ENCODE measurements at regions not wholly inside any gene's neighbourhood (a gene's known extent, or its start where the extent isn't known, plus 50 kb on each side); places are given as distances from the start of the nearest gene placed in this dataset.

DNA sequence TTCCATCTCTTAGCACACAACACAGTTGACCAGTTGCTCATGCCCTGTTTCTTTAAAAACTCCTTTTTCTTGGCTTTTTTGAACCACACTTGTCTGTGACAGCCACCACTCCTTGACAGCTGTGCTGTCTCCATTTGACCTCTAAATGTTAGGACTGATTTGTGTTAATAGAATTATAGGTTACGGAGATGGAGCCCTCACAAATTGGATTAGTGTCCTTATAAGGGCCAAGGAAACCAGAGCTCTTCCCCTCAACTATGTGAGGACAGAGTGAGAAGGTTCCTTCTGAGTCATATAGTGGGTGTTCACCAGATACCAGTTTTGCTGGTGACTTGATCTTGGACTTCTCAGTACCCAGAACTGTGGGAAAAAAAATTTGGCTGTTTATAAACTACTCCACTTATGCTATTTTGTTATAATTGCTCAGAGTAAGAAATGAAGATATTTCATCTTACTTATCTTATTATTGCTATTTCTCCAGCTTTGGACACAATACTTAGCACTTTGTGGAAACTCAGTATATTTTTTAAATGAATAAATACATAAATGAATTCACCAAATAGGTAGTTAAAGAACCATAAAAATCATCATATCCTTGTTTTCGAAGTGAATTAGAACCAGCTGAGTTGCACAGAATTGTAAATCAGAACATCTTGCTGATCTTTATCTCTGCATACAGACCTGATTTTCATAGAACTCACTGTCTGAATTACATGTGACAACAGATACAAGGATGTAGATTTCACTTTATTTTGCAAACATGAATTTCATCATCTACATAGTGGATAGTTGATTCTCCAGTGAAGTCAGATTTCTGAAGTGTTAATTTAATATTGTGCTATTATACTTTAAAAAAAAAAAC lies 598.5 kb upstream of the IRAK1BP1 start:
- intact Hi-C loops (cut with DNase I; ENCODE audit: low total_unique reads): no loop called here
- no peak for TF ChIP-seq POLR2A (IDR thresholded peaks at IDR 0.05)
- TF ChIP-seq, protein P1, sequence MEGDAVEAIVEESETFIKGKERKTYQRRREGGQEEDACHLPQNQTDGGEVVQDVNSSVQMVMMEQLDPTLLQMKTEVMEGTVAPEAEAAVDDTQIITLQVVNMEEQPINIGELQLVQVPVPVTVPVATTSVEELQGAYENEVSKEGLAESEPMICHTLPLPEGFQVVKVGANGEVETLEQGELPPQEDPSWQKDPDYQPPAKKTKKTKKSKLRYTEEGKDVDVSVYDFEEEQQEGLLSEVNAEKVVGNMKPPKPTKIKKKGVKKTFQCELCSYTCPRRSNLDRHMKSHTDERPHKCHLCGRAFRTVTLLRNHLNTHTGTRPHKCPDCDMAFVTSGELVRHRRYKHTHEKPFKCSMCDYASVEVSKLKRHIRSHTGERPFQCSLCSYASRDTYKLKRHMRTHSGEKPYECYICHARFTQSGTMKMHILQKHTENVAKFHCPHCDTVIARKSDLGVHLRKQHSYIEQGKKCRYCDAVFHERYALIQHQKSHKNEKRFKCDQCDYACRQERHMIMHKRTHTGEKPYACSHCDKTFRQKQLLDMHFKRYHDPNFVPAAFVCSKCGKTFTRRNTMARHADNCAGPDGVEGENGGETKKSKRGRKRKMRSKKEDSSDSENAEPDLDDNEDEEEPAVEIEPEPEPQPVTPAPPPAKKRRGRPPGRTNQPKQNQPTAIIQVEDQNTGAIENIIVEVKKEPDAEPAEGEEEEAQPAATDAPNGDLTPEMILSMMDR (IDR thresholded peaks at IDR 0.05): no peak
- no peak for TF ChIP-seq POLR2AphosphoS5 (IDR thresholded peaks at IDR 0.05)
- Histone ChIP-seq H3K27ac (no peak overlapping the region), H3K4me3 (no peak overlapping the region), H3K9me3 (no peaks in the 10 kb centered on the region), H3K36me3 (no peaks in the 10 kb centered on the region), H3K27me3 (no peaks in the 10 kb centered on the region), H3K4me1 (no peaks in the 10 kb centered on the region)
- DNase-seq (ENCODE audit: low spot score in 2 of 2): no peak

DNA sequence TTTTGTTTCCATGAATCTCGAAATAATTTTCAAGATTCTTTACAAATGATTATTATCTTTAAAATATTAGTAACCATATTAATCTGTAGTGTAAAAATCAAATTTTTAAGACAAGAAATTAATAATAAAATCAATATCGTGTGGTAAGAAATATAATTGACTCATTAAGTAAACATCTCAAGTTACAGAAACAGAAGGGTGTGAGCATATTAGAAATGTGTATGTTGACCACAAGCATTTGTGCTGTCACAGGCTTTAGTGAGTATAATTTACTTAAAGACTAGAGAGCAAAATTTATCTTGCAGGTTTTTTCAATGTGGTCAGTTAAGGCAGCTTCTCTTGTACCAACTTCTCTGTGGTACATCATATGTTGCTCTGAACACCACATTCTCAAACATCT lies 566.5 kb upstream of the IRAK1BP1 start:
- H3K27ac ChIP-seq: no peak overlapping the region
- no peaks in the 10 kb centered on the region for H3K9me3 ChIP-seq
- no peak for DNase-seq (ENCODE audit: low spot score in 2 of 2)
- no peak overlapping the region for H3K4me3 ChIP-seq
- no peaks in the 10 kb centered on the region for H3K27me3 ChIP-seq
- H3K36me3 ChIP-seq: no peaks in the 10 kb centered on the region
- H3K4me1 ChIP-seq: no peaks in the 10 kb centered on the region
- intact Hi-C loops (cut with DNase I; ENCODE audit: low total_unique reads): no loop called here
- TF ChIP-seq, protein P1 (IDR thresholded peaks at IDR 0.05): no peak
- no peak for TF ChIP-seq POLR2A (IDR thresholded peaks at IDR 0.05)
- no peak for TF ChIP-seq POLR2AphosphoS5 (IDR thresholded peaks at IDR 0.05)

DNA sequence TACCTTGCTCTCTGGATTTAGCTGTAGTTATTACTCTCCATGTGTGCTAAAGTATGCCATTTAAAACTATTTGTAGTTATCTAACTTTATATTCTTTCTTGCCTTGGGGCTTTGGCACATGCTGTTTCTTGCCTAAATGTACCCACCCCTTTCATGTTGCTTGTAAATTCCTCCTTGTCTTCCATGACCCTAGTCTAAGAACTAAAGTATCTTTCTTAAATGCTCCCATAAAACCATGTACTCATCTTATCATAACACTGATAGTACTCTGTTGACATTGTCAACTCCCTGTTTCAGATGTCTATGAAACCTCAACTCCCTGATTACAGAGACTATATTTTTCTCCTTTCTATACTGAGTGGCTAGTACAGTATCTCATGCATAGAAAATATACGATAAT lies 564.9 kb upstream of the IRAK1BP1 start:
- no peak overlapping the region for H3K27ac ChIP-seq
- DNase-seq (ENCODE audit: low spot score in 2 of 2): no peak
- intact Hi-C loops (cut with DNase I; ENCODE audit: low total_unique reads): no loop called here

DNA sequence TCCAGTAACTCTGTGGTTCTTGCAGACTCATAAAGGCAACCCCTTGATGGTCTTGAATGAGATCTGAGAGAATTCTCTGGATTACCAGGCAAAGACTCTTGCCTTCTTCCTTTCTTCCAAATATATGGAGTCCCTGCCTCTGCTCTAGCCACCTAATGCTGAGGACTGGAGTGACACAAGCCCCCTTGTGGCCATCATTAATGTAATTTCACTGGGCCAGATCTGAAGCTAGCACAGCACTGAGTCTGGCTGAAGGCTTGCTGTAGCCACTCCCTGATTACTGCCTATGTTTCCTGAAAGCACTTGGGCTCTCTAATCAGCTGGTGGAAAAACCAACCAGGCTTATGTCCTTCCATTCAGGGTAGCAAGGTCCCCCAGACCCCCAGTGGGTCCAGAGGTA lies 559.3 kb upstream of the IRAK1BP1 start:
- H3K4me3 ChIP-seq: no peak overlapping the region
- H3K4me1 ChIP-seq: no peaks in the 10 kb centered on the region
- no peaks in the 10 kb centered on the region for H3K27me3 ChIP-seq
- no peaks in the 10 kb centered on the region for H3K36me3 ChIP-seq
- no peaks in the 10 kb centered on the region for H3K9me3 ChIP-seq
- TF ChIP-seq POLR2A (IDR thresholded peaks at IDR 0.05) (no peak), POLR2AphosphoS5 (IDR thresholded peaks at IDR 0.05) (no peak)
- TF ChIP-seq, protein P1 (IDR thresholded peaks at IDR 0.05): no peak
- no peak overlapping the region for H3K27ac ChIP-seq
- intact Hi-C loops (cut with DNase I; ENCODE audit: low total_unique reads): no loop called here
- DNase-seq (ENCODE audit: low spot score in 2 of 2): no peak

More for the DNA sequence above, 564.9 kb upstream of the IRAK1BP1 start:
- H3K36me3 ChIP-seq: no peaks in the 10 kb centered on the region
- H3K4me3 ChIP-seq: no peak overlapping the region
- H3K4me1 ChIP-seq: no peaks in the 10 kb centered on the region
- H3K9me3 ChIP-seq: no peaks in the 10 kb centered on the region
- TF ChIP-seq POLR2A (IDR thresholded peaks at IDR 0.05): no peak
- H3K27me3 ChIP-seq: no peaks in the 10 kb centered on the region

DNA sequence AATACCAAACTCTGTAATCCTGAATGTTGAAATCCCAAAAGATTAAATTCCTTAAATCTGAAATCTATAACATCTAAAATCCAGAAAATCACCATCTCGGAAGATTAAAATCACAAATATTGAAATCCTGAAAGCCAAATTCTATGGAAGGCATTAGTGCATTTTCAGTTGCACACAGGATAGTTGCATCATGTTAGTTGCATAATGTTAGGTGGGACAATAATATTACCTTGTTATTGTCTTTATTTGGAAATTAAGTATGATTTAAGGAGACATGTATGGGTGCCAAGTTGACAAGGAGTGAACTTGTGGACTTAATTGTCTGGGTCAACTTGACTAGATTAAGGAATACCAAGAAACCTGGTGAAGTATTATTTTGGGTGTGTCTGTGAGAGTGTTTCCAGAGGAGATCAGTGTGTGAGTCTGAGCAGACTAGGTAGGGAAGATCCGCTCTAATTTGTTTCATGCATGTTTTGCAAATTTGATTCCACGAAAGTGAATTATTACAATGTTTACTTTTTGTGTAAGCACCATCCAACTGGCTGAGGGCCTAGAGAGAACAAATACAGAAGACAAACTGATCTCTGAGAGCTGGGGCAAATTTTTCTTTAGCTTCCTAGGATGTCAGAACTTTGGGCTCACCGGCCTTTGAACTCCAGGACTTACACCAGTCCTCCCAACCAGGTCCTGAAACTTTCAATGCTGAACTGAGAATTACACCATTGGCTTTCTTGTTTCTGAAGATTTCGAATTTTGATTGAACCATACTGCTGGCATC lies 545.1 kb upstream of the IRAK1BP1 start:
- intact Hi-C loops (cut with DNase I; ENCODE audit: low total_unique reads): no loop called here
- no peaks in the 10 kb centered on the region for H3K27me3 ChIP-seq
- H3K36me3 ChIP-seq: no peaks in the 10 kb centered on the region
- no peaks in the 10 kb centered on the region for H3K4me1 ChIP-seq
- no peak for TF ChIP-seq POLR2AphosphoS5 (IDR thresholded peaks at IDR 0.05)
- TF ChIP-seq, protein P1 (IDR thresholded peaks at IDR 0.05): no peak
- no peak for TF ChIP-seq POLR2A (IDR thresholded peaks at IDR 0.05)
- no peak overlapping the region for H3K4me3 ChIP-seq
- no peaks in the 10 kb centered on the region for H3K9me3 ChIP-seq
- no peak for DNase-seq (ENCODE audit: low spot score in 2 of 2)
- H3K27ac ChIP-seq: no peak overlapping the region

Data from breast epithelium (tissue), 4 donors.